HEK293 (cell line): ENCODE measurements at regions not wholly inside any gene's neighbourhood (a gene's known extent, or its start where the extent isn't known, plus 50 kb on each side); places are given as distances from the start of the nearest gene placed in this dataset.

Experiments used
- CTCF ChIA-PET: fragments of 350-600 bp; formaldehyde crosslinking; extraction: SDS; loops from one replicate; lab custom pipeline; 2021; ENCODE audit warnings: antibody characterized with exemption; lab: Yijun Ruan, JAX
- POLR2A ChIA-PET: fragments of 300-600 bp; formaldehyde crosslinking; extraction: SDS; loops from one replicate; lab custom pipeline; 2020; ENCODE audit warnings: antibody characterized with exemption, inconsistent platforms; lab: Yijun Ruan, JAX
- H3K27ac ChIP-seq: fragments of 200-500 bp; sonication (Bioruptor generic); 2 replicates; pipeline ENCODE4 v1.5.1; 2014; ENCODE audit warnings: low read depth, low read length, control low read depth, inconsistent platforms; ENCODE audit errors: extremely low read depth
- H3K36me3 ChIP-seq, 2 experiments: fragments of 200-500 bp in 1 of 2; sonication (Bioruptor generic) in 1 of 2; 1 replicate in 1 of 2; 2 replicates in 1 of 2; pipeline ENCODE4 v1.5.1; 2014 to 2017; ENCODE audit warnings: inconsistent platforms in 2 of 2, low read length in 2 of 2; ENCODE audit not compliant: control insufficient read depth in 2 of 2, insufficient read depth in 1 of 2
- H3K4me1 ChIP-seq: fragments of 200-500 bp; sonication (Bioruptor generic); 2 replicates; pipeline ENCODE4 v1.5.1; 2014; ENCODE audit warnings: mild to moderate bottlenecking, low read length, inconsistent platforms; ENCODE audit not compliant: control insufficient read depth, insufficient read depth
- H3K4me3 ChIP-seq: 2 replicates; pipeline ENCODE4 v1.5.1; 2011; ENCODE audit warnings: low read depth, mild to moderate bottlenecking, control low read depth, low read length, moderate library complexity
- H3K9me3 ChIP-seq: fragments of 200-500 bp; sonication (Bioruptor generic); 2 replicates; pipeline ENCODE4 v1.5.1; 2014; ENCODE audit warnings: low read depth, low read length, inconsistent platforms; ENCODE audit not compliant: control insufficient read depth, insufficient read depth
- FEZF1 ChIP-seq: fragments of 450-650 bp; formaldehyde crosslinking; IDR thresholded peaks from 2 replicates; pipeline ENCODE4 v1.5.1; 2016; ENCODE audit warnings: missing biosample characterization, missing genetic modification characterization
- GLIS1 ChIP-seq: fragments of 450-650 bp; formaldehyde crosslinking; IDR thresholded peaks from 2 replicates; pipeline ENCODE4 v1.5.1; 2016; ENCODE audit warnings: missing biosample characterization, missing genetic modification characterization
- GLIS2 ChIP-seq: fragments of 450-650 bp; formaldehyde crosslinking; IDR thresholded peaks from 2 replicates; pipeline ENCODE4 v1.5.1; 2016; ENCODE audit warnings: missing biosample characterization, missing genetic modification characterization
- INSM2 ChIP-seq: fragments of 450-650 bp; formaldehyde crosslinking; IDR thresholded peaks from 2 replicates; pipeline ENCODE4 v1.5.1; 2016; ENCODE audit warnings: missing biosample characterization, missing genetic modification characterization
- PRDM1 ChIP-seq: fragments of 450-650 bp; formaldehyde crosslinking; IDR thresholded peaks from 2 replicates; pipeline ENCODE4; 2016; ENCODE audit warnings: missing biosample characterization, missing genetic modification characterization
- YY2 ChIP-seq: fragments of 450-650 bp; formaldehyde crosslinking; IDR thresholded peaks from 2 replicates; pipeline ENCODE4 v1.5.1; 2016; ENCODE audit warnings: missing biosample characterization, missing genetic modification characterization
- ZBTB1 ChIP-seq: fragments of 450-650 bp; formaldehyde crosslinking; IDR thresholded peaks from 2 replicates; pipeline ENCODE4 v1.5.1; 2016; ENCODE audit warnings: missing biosample characterization, missing genetic modification characterization
- ZBTB21 ChIP-seq: fragments of 450-650 bp; formaldehyde crosslinking; IDR thresholded peaks from 2 replicates; pipeline ENCODE4 v1.5.1; 2017; ENCODE audit warnings: missing biosample characterization, missing genetic modification characterization
- ZFP69B ChIP-seq: fragments of 450-650 bp; formaldehyde crosslinking; IDR thresholded peaks from 2 replicates; pipeline ENCODE4 v1.5.1; 2016; ENCODE audit warnings: missing biosample characterization, missing genetic modification characterization
- ZNF10 ChIP-seq: fragments of 450-650 bp; formaldehyde crosslinking; IDR thresholded peaks from 2 replicates; pipeline ENCODE4 v1.5.1; 2017; ENCODE audit warnings: missing biosample characterization, missing genetic modification characterization
- ZNF138 ChIP-seq: fragments of 450-650 bp; formaldehyde crosslinking; IDR thresholded peaks from 2 replicates; pipeline ENCODE4 v1.5.1; 2016; ENCODE audit warnings: missing biosample characterization, missing genetic modification characterization, borderline replicate concordance
- ZNF211 ChIP-seq: fragments of 450-650 bp; formaldehyde crosslinking; IDR thresholded peaks from 2 replicates; pipeline ENCODE4 v1.5.1; 2016; ENCODE audit warnings: low read depth, missing biosample characterization, missing genetic modification characterization
- ZNF354C ChIP-seq: fragments of 450-650 bp; formaldehyde crosslinking; IDR thresholded peaks from 2 replicates; pipeline ENCODE4 v1.5.1; 2016; ENCODE audit warnings: missing biosample characterization, missing genetic modification characterization, low read depth, borderline replicate concordance
- ZNF394 ChIP-seq: fragments of 450-650 bp; formaldehyde crosslinking; IDR thresholded peaks from 2 replicates; pipeline ENCODE4 v1.5.1; 2016; ENCODE audit warnings: missing biosample characterization, missing genetic modification characterization, mild to moderate bottlenecking, moderate library complexity, borderline replicate concordance
- ZNF404 ChIP-seq: fragments of 450-650 bp; formaldehyde crosslinking; IDR thresholded peaks from 2 replicates; pipeline ENCODE4 v1.5.1; 2017; ENCODE audit warnings: missing biosample characterization, missing genetic modification characterization
- ZNF426 ChIP-seq: fragments of 450-650 bp; formaldehyde crosslinking; IDR thresholded peaks from 2 replicates; pipeline ENCODE4 v1.5.1; 2017; ENCODE audit warnings: missing biosample characterization, missing genetic modification characterization, mild to moderate bottlenecking, inconsistent platforms, moderate library complexity
- ZNF549 ChIP-seq: fragments of 450-650 bp; IDR thresholded peaks from 2 replicates; pipeline ENCODE4 v1.5.1; 2018; ENCODE audit warnings: missing biosample characterization, missing genetic modification characterization, mild to moderate bottlenecking, inconsistent platforms, moderate library complexity
- ZNF558 ChIP-seq: fragments of 450-650 bp; formaldehyde crosslinking; IDR thresholded peaks from 2 replicates; pipeline ENCODE4 v1.5.1; 2016; ENCODE audit warnings: missing biosample characterization, missing genetic modification characterization
- ZNF654 ChIP-seq: fragments of 450-650 bp; formaldehyde crosslinking; IDR thresholded peaks from 2 replicates; pipeline ENCODE4 v1.5.1; 2016; ENCODE audit warnings: low read depth, missing biosample characterization, missing genetic modification characterization
- ZNF692 ChIP-seq: fragments of 450-650 bp; formaldehyde crosslinking; IDR thresholded peaks from 2 replicates; pipeline ENCODE4 v1.5.1; 2016; ENCODE audit warnings: missing biosample characterization, missing genetic modification characterization
- ZNF843 ChIP-seq: fragments of 450-650 bp; formaldehyde crosslinking; IDR thresholded peaks from 2 replicates; pipeline ENCODE4 v1.5.1; 2016; ENCODE audit warnings: missing biosample characterization, missing genetic modification characterization
- ZSCAN16 ChIP-seq: fragments of 450-650 bp; formaldehyde crosslinking; IDR thresholded peaks from 2 replicates; pipeline ENCODE4 v1.5.1; 2016; ENCODE audit warnings: missing biosample characterization, missing genetic modification characterization
- TF ChIP-seq, protein P1 (sequence below): fragments of 450-650 bp; formaldehyde crosslinking; IDR thresholded peaks from 2 replicates; pipeline ENCODE4 v1.5.1; 2017; ENCODE audit warnings: missing biosample characterization, mild to moderate bottlenecking, missing genetic modification characterization, moderate library complexity
- TF ChIP-seq, protein P2 (sequence below): fragments of 450-650 bp; formaldehyde crosslinking; IDR thresholded peaks from 2 replicates; pipeline ENCODE4 v1.5.1; 2017; ENCODE audit warnings: missing biosample characterization, missing genetic modification characterization

GRCh38 chr7:113824117-113824823, 94.5 kb downstream of the PPP1R3A start (continued):
- TF ChIP-seq ZSCAN16 (tag by site-specific recombination) (no peak), ZNF692 (tag by site-specific recombination) (peak; percentile 53; the same call in 1 of the 2 replicates), ZNF211 (tag by site-specific recombination) (no peak), ZNF354C (tag by site-specific recombination) (no peak), ZNF138 (tag by site-specific recombination) (no peak), PRDM1 (0 out of 2 replicates have a peak, but pooled peaks have one; percentile 34), ZNF558 (tag by site-specific recombination) (no peak), INSM2 (tag by site-specific recombination) (no peak), ZBTB21 (tag by site-specific recombination) (no peak), ZNF843 (tag by site-specific recombination) (0 out of 2 replicates have a peak, but pooled peaks have one; percentile 28), ZBTB1 (tag by site-specific recombination) (no peak), ZNF394 (tag by site-specific recombination) (no peak), ZNF10 (tag by site-specific recombination) (no peak), ZNF426 (tag by site-specific recombination) (no peak), ZNF404 (no peak), ZNF549 (no peak), ZFP69B (tag by site-specific recombination) (0 out of 2 replicates have a peak, but pooled peaks have one; percentile 26), FEZF1 (peak; percentile 82), YY2 (no peak), ZNF654 (no peak)
- TF ChIP-seq, protein P1, sequence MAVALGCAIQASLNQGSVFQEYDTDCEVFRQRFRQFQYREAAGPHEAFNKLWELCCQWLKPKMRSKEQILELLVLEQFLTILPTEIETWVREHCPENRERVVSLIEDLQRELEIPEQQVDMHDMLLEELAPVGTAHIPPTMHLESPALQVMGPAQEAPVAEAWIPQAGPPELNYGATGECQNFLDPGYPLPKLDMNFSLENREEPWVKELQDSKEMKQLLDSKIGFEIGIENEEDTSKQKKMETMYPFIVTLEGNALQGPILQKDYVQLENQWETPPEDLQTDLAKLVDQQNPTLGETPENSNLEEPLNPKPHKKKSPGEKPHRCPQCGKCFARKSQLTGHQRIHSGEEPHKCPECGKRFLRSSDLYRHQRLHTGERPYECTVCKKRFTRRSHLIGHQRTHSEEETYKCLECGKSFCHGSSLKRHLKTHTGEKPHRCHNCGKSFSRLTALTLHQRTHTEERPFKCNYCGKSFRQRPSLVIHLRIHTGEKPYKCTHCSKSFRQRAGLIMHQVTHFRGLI (tag by site-specific recombination) = no peak
- TF ChIP-seq, protein P2, sequence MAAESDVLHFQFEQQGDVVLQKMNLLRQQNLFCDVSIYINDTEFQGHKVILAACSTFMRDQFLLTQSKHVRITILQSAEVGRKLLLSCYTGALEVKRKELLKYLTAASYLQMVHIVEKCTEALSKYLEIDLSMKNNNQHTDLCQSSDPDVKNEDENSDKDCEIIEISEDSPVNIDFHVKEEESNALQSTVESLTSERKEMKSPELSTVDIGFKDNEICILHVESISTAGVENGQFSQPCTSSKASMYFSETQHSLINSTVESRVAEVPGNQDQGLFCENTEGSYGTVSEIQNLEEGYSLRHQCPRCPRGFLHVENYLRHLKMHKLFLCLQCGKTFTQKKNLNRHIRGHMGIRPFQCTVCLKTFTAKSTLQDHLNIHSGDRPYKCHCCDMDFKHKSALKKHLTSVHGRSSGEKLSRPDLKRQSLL = no peak

DNA sequence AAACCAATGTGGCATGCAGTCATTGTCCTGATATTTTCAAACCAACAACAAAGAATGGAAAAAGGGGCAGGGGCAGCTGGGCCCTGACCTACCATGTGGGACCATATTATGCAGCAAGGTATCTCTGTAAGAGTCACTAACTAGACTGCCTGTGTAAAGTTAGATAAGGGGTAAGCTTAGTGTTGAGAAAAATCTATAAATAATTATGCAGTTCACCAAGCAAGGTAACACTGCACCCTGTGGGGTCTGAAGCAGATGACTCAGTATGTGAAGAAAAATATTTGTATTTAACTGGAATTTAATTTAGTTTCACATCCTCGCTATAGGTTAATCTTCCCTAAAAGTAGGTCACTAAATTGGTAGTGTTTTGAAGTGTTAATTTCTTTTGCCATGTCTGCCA, 99.3 kb downstream of the PPP1R3A start:
- TF ChIP-seq GLIS1 (tag by site-specific recombination) = peak; percentile 66
- TF ChIP-seq GLIS2 (tag by site-specific recombination) = no peak
- CTCF ChIA-PET = interaction anchor here (0.6 to 0.7 kb wide), 2 partner anchors 24 to 202 kb away, joined by 3 to 4 read pairs; no protein-coding TSS in a partner anchor
- peaks cover 2% of the 10 kb centered on the region; the same call in 1 of the 2 replicates for H3K4me1 ChIP-seq
- no peak overlapping the region for H3K27ac ChIP-seq
- no peaks in the 10 kb centered on the region for H3K9me3 ChIP-seq
- no peak overlapping the region for H3K4me3 ChIP-seq
- no peaks in the 10 kb centered on the region for H3K36me3 ChIP-seq
- POLR2A ChIA-PET = no interaction called here
